Activated T-cell treated with anti-CD3 and anti-CD28 coated beads, Interleukin-2, amount 50 U/mL, for 72 hours (primary cell): ENCODE measurements at regions not wholly inside any gene's neighbourhood (a gene's known extent, or its start where the extent isn't known, plus 50 kb on each side); places are given as distances from the start of the nearest gene placed in this dataset.

ENCODE experiments used
- ATAC-seq, 2 donors: fragments of 150-1000 bp; cut with Tn5 transposase; replicated peaks in 1 of 2; 2 replicates each; pipeline ENCODE4 v1.10.0; 2021; ENCODE audit warnings: moderate library complexity in 2 of 2, mild to moderate bottlenecking in 1 of 2
- DNase-seq, 2 donors: peaks; one replicate each; pipeline ENCODE4 v3.0.0; 2021 to 2022; ENCODE audit warnings: mixed read lengths in 1 of 2
- H3K27ac Mint-ChIP-seq: one replicate; pipeline ENCODE4 v1.8.0; 2022; ENCODE audit warnings: mild to moderate bottlenecking, moderate library complexity, mixed read lengths
- H3K27me3 Mint-ChIP-seq: one replicate; pipeline ENCODE4 v1.8.0; 2022; ENCODE audit warnings: low read depth, mixed read lengths
- H3K36me3 Mint-ChIP-seq, 2 donors: one replicate each; pipeline ENCODE4 v1.8.0; 2022; ENCODE audit warnings: mixed read lengths in 2 of 2, mild to moderate bottlenecking in 1 of 2; ENCODE audit not compliant: insufficient read depth in 2 of 2
- H3K4me1 Mint-ChIP-seq: one replicate; pipeline ENCODE4 v1.8.0; 2022; ENCODE audit warnings: low read depth, mixed read lengths
- H3K4me3 Mint-ChIP-seq, 2 donors: one replicate each; pipeline ENCODE4 v1.8.0; 2022; ENCODE audit warnings: mild to moderate bottlenecking in 2 of 2, mixed read lengths in 2 of 2, moderate library complexity in 2 of 2
- H3K9me3 Mint-ChIP-seq, 2 donors: one replicate each; pipeline ENCODE4 v1.8.0; 2022; ENCODE audit warnings: mixed read lengths in 2 of 2

DNA sequence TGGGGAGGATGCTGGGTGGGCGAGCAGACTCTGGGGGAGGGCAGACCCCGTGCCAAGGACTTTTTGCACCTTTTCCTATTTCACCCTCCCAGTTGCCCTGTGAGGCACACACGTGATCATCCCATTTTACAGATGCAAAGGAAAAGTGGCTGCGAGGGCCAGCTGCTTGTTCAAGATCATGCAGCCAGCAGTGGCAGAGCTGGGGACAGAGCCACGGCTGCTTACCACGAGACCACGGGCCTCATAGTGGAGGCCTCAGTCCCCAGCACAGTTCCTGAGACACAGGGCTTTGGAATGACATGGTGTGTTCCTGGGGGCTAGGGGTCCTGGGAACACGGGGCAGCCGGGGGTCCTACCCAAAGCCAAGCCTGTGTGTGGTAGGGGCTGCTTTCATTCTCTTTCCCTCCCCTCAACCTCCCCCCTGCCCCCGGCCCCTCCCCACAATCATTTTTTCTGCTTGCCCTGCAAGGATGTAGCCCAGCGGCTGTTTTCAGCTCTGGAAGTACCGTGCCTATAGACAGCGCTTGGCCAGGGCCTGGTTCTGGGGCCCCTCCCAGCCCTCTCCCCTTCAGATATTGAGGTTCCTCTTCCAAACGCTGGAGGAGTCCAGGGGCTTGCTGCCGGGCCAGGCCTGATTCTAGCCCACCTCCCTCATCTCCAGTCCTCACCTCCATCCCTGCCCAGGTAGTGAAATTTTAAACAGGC is 58.5 kb upstream of the IER5L start:
- H3K36me3 Mint-ChIP-seq, result peaks cover 0 to 2% of the 10 kb centered on the region in 2 donors
- peak; percentile 33 to 35 for ATAC-seq
- peaks cover 53% of the 10 kb centered on the region for H3K4me1 Mint-ChIP-seq
- peaks cover 3 to 6% of the 10 kb centered on the region in 2 donors for H3K9me3 Mint-ChIP-seq
- H3K27ac Mint-ChIP-seq, result no peak overlapping the region
- H3K27me3 Mint-ChIP-seq, result no peaks in the 10 kb centered on the region
- peak overlapping the region; percentile 66 to 87 for H3K4me3 Mint-ChIP-seq
- peak in 1 of 2 donors; percentile 19 for DNase-seq

DNA sequence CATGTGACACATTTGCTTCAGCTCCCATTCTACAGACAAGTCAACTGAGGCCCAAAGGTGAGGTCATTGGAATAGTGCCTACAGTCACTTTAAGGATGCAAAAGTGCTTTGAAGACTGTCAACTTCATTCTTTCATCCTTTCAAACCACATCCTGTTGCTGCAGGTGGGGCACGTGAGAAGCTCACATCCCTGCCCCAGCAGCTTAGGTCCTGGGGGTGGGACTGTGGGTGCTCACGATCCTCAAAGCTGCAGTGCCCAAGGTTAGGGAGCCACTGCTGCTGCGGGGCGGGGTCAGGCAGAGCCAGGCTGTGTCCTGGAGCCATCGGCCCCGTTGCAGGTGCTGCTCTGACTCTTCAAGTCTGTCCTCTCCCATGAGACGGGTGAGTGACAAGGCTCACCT is 57.9 kb upstream of the IER5L start:
- H3K27ac Mint-ChIP-seq, result no peak overlapping the region
- H3K9me3 Mint-ChIP-seq, result peaks cover 3 to 6% of the 10 kb centered on the region in 2 donors
- ATAC-seq (peak; percentile 55 to 66), DNase-seq (peak; percentile 56 to 60)
- peaks cover 0 to 2% of the 10 kb centered on the region in 2 donors for H3K36me3 Mint-ChIP-seq
- H3K4me1 Mint-ChIP-seq, result peaks cover 49% of the 10 kb centered on the region
- H3K27me3 Mint-ChIP-seq, result no peaks in the 10 kb centered on the region
- H3K4me3 Mint-ChIP-seq, result peak overlapping the region; percentile 66 to 78

DNA sequence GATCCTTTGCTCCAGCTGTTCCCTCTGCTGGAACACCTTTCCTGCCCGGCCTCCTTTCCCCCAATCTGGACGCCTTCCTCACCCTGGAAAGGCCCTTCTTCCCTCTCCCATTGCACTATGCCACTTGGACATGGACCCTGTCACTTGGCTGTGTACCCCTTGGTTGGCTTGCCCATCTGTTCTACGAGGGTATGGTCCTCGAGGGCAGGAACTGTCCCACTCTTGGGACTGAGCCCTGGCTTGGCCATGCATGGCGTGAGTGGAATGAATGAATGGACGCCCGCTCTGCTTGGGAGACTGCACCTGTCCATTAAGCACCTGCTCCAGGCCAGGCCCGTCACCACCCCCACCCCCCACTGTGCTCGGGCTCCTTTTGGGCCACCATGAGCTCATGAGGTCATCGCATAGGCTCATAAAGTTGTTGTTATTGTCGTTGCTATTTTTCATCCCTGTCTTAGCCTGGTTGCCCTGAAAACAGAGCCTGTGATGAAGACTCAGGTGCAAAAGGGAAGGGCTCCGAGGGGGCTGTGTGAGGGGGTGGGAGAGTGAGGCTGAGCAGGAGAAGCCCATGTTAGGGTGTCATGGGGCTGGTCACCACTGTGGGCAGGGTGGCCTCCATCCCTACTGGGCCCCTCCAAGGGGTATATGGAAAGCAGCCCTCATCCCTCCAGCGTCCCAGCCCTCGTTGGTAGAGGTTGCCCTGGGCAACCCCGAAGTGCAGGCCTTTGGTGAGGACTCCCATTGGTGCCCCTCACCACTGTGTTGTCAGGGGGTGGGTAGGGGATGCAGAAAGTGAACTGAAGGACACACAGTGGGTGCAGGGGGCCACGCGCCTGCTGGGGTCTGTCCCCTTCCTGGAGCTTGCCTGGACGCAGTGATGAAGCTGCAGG is 57.2 kb upstream of the IER5L start:
- Mint-ChIP-seq H3K4me3 (peak overlapping the region; percentile 66 to 78), H3K9me3 (peaks cover 3 to 6% of the 10 kb centered on the region in 2 donors), H3K27ac (no peak overlapping the region), H3K36me3 (peaks cover 0 to 2% of the 10 kb centered on the region in 2 donors), H3K27me3 (no peaks in the 10 kb centered on the region), H3K4me1 (peaks cover 44% of the 10 kb centered on the region)
- DNase-seq, result no peak
- ATAC-seq, result no peak

DNA sequence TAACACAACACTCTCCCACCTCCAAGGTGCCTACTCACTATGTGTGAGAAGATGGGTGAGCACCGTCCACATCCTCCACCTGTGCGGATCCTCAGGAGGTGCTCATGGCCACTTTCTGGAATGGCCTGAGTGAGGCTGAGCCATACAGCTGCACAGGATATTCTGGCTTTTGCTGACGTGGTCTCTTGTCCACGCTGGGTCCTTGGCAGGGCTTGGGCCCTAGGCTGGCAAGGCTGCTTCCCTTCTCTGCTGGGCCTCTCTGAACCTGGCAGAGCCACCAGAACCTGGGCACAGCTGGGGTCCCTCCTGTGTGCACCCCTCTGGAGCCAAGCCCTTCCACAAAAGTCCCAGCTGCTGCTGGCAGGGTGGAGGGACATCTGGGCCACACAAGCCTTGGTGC is 56.4 kb upstream of the IER5L start:
- peaks cover 44% of the 10 kb centered on the region for H3K4me1 Mint-ChIP-seq
- H3K9me3 Mint-ChIP-seq, result peaks cover 3 to 6% of the 10 kb centered on the region in 2 donors
- H3K27ac Mint-ChIP-seq, result no peak overlapping the region
- H3K4me3 Mint-ChIP-seq, result no peak overlapping the region
- peaks cover 0 to 2% of the 10 kb centered on the region in 2 donors for H3K36me3 Mint-ChIP-seq
- DNase-seq (no peak), ATAC-seq (no peak)
- H3K27me3 Mint-ChIP-seq, result no peaks in the 10 kb centered on the region

DNA sequence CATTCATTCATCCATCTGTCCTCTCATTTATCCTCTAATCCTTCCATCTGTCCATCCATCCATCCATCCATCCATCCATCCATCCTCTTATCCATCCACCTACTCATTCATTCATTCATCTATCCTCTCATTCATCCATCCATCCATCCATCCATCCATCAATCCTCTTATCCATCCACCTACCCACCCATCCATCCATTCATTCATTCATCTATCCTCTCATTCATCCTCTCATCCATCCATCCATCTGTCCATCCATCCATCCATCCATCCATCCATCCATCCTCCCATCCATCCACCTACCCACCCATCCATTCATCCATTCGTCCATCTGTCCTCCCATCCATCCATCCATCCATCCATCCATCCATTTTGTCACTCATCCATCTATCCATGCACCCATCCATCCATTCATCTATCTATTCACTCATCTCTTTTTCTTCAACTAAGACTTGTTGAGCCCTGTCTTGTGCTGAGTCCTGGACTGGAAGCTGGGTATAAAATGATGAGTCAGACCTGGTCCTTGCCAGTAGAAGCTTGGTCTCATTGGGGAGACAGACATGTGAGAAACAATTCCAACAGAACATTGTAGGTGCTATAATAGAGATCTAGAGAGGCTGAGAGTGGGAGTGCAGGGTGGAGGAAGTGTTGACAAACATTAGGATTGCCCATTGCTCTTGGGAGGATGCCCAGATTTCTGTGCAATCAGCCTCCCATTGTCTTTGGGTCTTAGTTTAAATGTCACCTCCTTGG is 55.0 kb upstream of the IER5L start:
- Mint-ChIP-seq H3K36me3 (peaks cover 0 to 2% of the 10 kb centered on the region in 2 donors), H3K27ac (no peak overlapping the region), H3K9me3 (peaks cover 3 to 6% of the 10 kb centered on the region in 2 donors), H3K27me3 (no peaks in the 10 kb centered on the region), H3K4me3 (no peak overlapping the region), H3K4me1 (peaks cover 35% of the 10 kb centered on the region)
- no peak for DNase-seq
- no peak for ATAC-seq

GRCh38 chr9:129231759-129232158 is 53.7 kb upstream of the IER5L start:
- Mint-ChIP-seq H3K36me3 (peaks cover 0 to 2% of the 10 kb centered on the region in 2 donors), H3K27me3 (no peaks in the 10 kb centered on the region), H3K27ac (no peak overlapping the region), H3K4me1 (peaks cover 22% of the 10 kb centered on the region), H3K4me3 (no peak overlapping the region), H3K9me3 (peaks cover 3 to 6% of the 10 kb centered on the region in 2 donors)
- DNase-seq (no peak), ATAC-seq (no peak)

DNA sequence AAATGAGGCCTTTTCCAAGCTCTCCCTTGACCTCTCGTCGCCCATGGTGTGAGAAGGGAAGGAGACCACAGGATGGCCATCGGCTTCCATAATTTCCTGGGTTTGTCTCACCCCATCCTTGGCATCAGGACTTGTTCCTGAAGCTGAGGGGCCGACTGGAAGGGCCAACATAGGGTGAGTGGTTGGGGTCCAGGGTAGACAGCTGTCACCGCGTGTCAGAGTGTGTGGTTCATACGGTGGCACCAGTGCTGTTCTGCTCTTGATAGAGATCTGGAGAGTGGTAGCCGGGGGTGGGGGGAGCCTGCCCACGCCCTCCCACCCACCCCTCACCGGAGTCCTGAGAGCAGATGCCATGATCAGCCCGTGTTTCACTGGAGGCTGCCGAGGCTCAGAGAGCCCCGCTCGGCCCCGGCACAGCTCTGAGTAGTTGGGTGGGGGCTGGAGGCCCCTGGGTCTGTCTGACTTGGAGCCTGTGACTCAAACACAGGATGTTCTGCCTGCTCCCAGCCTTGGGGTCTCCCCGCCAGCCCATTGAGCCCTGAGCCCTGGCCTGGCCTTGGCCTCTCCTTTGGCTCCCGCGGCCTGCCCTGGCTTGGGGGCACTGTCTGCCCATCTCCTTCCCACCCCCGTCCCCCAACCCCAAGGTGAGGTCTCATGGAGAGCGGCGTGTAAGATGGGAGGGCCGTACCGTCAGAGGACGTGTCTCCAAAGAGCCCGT is 53.1 kb upstream of the IER5L start:
- Mint-ChIP-seq H3K36me3 (peaks cover 0 to 2% of the 10 kb centered on the region in 2 donors), H3K27me3 (no peaks in the 10 kb centered on the region), H3K4me3 (no peak overlapping the region), H3K4me1 (peaks cover 18% of the 10 kb centered on the region), H3K9me3 (peaks cover 3 to 6% of the 10 kb centered on the region in 2 donors), H3K27ac (no peak overlapping the region)
- ATAC-seq, result no peak
- DNase-seq, result no peak

DNA sequence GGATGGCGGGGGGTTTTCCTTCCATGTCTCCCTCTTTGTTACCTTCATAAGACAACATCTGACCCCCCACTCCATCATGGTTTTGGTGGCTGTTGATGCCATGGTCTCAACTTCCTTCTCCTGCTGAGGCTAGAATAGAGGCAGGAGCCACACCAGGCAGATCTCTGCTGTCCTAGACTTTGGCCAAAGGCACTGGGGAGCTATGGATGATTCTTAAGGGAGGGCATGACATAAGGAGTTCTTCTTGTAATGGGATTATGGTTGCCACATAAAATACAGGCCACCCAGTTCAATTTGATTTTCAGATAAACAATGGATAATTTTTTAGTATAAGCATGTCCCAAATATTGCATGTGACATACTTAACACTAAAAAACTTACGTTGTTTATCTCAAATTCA is 52.2 kb upstream of the IER5L start:
- ATAC-seq (no peak), DNase-seq (no peak)
- H3K27ac Mint-ChIP-seq, result no peak overlapping the region
- peaks cover 0 to 2% of the 10 kb centered on the region in 2 donors for H3K36me3 Mint-ChIP-seq
- peaks cover 18% of the 10 kb centered on the region for H3K4me1 Mint-ChIP-seq
- peaks cover 3 to 6% of the 10 kb centered on the region in 2 donors for H3K9me3 Mint-ChIP-seq
- no peak overlapping the region for H3K4me3 Mint-ChIP-seq
- no peaks in the 10 kb centered on the region for H3K27me3 Mint-ChIP-seq
